ENCODE measurements at regions not wholly inside any gene's neighbourhood (a gene's known extent, or its start where the extent isn't known, plus 50 kb on each side); places are given as distances from the start of the nearest gene placed in this dataset.

- H3K36me3 Mint-ChIP-seq (ENCODE audit: low read depth) = no peaks in the 10 kb centered on the region
- H3K27ac Mint-ChIP-seq = no peak overlapping the region
- no peaks in the 10 kb centered on the region for H3K27me3 Mint-ChIP-seq
- no peak for DNase-seq
- no peaks in the 10 kb centered on the region for H3K4me1 Mint-ChIP-seq
- CTCF ChIA-PET = no interaction called here
- no peak overlapping the region for H3K4me3 Mint-ChIP-seq
- H3K9me3 Mint-ChIP-seq = no peaks in the 10 kb centered on the region
- POLR2A ChIA-PET = no interaction called here
Measured at GRCh38 chr13:105928048-105928447, 607.4 kb downstream of the EFNB2 start.

DNA sequence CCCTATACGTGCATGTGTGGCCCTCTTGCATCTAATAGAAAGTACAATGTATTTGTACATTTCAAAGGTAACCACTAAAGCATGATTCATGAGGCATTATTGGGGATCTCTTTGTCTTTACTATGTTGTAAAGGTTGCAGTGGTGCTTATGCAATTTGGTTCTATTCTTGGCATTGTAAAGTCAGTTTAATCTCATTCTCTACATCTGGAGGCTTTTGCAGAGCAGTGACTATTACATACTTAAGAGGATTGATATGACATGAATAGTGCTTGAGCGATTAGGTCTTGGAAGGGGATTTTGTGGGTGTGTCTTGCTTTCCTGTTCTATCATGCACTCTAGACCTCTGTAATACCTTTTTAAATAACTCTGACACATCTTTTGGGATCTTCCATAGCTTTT is 610.0 kb downstream of the EFNB2 start:
- Mint-ChIP-seq H3K4me3 (no peak overlapping the region), H3K27me3 (no peaks in the 10 kb centered on the region), H3K36me3 (ENCODE audit: low read depth) (no peaks in the 10 kb centered on the region), H3K9me3 (no peaks in the 10 kb centered on the region), H3K4me1 (no peaks in the 10 kb centered on the region), H3K27ac (no peak overlapping the region)
- ChIA-PET POLR2A (no interaction called here), CTCF (no interaction called here)
- no peak for DNase-seq

- ChIA-PET POLR2A (no interaction called here), CTCF (no interaction called here)
- no peaks in the 10 kb centered on the region for H3K9me3 Mint-ChIP-seq
- H3K27ac Mint-ChIP-seq = no peak overlapping the region
- DNase-seq = no peak
- H3K27me3 Mint-ChIP-seq = no peaks in the 10 kb centered on the region
- H3K36me3 Mint-ChIP-seq (ENCODE audit: low read depth) = no peaks in the 10 kb centered on the region
- no peaks in the 10 kb centered on the region for H3K4me1 Mint-ChIP-seq
- H3K4me3 Mint-ChIP-seq = no peak overlapping the region
Measured at GRCh38 chr13:105921711-105922110, 613.8 kb downstream of the EFNB2 start.

DNA sequence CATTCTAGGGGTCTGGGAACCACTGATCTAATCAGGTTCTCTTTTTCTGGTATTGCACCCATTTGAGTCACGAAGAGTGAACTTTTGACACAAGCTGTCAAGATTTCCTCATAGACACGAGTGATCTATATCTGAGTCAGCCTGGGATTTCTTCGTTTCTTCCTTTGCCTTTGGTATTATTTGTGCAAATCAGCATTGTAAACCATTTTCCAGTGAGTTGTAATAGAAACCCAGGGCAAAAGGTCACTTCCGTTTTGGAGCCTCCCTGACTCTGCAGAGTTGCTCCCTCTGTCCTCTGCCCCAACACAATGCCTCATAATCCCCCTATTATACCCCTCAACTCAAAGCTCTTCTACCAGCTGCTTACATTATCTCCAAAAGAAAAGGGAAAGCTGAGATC is 615.1 kb downstream of the EFNB2 start:
- H3K4me3 Mint-ChIP-seq = no peak overlapping the region
- H3K27ac Mint-ChIP-seq = no peak overlapping the region
- no peak for DNase-seq
- no peaks in the 10 kb centered on the region for H3K9me3 Mint-ChIP-seq
- H3K27me3 Mint-ChIP-seq = no peaks in the 10 kb centered on the region
- ChIA-PET CTCF (no interaction called here), POLR2A (no interaction called here)
- no peaks in the 10 kb centered on the region for H3K4me1 Mint-ChIP-seq
- no peaks in the 10 kb centered on the region for H3K36me3 Mint-ChIP-seq (ENCODE audit: low read depth)

DNA sequence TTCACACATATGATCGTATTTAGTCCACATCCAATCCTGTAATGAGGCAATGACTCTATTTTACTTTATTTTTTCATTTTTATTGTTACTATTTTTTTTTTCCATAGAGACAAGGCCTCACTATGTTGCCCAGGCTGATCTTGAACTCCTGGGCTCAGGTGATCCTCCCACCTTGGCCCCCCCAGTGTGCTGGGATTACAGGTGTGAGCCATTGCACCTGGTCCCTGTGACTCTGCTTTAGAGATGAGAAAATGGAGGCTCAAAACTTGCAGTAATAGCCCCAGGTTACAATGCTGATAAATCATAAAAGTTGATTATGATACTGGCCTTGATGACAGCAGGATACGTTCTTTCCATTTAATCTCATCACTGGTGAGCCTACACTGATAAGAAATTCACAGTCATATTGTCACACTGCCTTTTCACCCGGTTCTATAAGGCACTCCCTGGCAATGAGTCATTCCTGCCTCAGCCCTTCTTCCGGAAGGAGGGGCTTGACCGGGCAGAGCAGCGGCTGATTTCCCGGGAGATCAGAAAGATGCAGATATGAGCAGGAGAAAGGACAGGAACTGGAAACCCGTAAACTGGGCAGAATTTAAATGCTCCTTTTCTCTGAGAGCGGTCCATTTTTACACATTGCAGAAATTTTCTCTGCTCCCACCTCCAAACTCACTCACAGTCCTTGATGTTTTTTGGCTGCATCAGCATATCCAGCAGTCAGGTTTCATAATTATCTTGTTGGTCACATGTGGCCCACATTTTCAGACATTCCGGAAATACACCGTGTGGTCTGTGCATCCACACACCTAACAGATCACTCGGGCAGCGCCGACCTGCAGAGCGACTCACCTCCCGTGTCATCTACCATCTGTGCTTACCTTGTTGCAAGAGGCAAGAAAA is 616.4 kb downstream of the EFNB2 start:
- no peaks in the 10 kb centered on the region for H3K9me3 Mint-ChIP-seq
- no peaks in the 10 kb centered on the region for H3K4me1 Mint-ChIP-seq
- ChIA-PET POLR2A (no interaction called here), CTCF (no interaction called here)
- H3K36me3 Mint-ChIP-seq (ENCODE audit: low read depth) = no peaks in the 10 kb centered on the region
- no peak overlapping the region for H3K27ac Mint-ChIP-seq
- H3K4me3 Mint-ChIP-seq = no peak overlapping the region
- H3K27me3 Mint-ChIP-seq = no peaks in the 10 kb centered on the region
- no peak for DNase-seq

DNA sequence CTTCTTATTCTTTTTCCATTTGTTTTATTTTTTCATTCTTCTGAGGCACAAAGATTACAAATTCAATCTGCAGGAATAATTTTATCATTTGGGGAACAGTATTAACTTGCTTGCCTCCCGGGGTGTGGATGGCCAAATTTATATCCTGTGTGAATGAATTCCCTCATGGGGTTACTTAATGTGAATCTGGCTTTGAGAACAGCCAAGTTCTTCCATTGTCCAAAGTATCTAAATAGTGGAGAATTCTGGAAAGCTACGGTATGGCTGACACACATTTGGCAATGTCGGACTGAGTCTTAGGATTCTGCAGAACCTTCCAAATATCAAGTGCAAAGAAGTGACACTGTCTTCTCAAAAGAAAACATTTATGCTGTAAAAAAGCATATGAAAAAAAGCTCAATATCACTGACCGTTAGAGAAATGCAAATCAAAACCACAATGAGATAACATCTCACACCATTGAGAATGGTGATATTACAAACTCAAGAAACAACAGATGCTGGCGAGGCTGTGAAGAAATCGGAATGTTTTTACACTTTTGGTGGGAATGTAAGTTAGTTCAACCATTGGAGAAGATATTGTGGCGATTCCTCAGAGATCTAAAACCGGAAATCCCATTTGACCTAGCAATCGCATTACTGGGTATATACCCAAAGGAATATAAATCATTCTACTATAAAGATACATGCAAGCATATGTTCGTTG is 620.2 kb downstream of the EFNB2 start:
- no peaks in the 10 kb centered on the region for H3K36me3 Mint-ChIP-seq (ENCODE audit: low read depth)
- peaks cover 2% of the 10 kb centered on the region for H3K9me3 Mint-ChIP-seq
- no peak overlapping the region for H3K4me3 Mint-ChIP-seq
- DNase-seq = no peak
- POLR2A ChIA-PET = no interaction called here
- CTCF ChIA-PET = no interaction called here
- H3K27me3 Mint-ChIP-seq = peaks cover 5% of the 10 kb centered on the region
- no peak overlapping the region for H3K27ac Mint-ChIP-seq
- no peaks in the 10 kb centered on the region for H3K4me1 Mint-ChIP-seq

DNA sequence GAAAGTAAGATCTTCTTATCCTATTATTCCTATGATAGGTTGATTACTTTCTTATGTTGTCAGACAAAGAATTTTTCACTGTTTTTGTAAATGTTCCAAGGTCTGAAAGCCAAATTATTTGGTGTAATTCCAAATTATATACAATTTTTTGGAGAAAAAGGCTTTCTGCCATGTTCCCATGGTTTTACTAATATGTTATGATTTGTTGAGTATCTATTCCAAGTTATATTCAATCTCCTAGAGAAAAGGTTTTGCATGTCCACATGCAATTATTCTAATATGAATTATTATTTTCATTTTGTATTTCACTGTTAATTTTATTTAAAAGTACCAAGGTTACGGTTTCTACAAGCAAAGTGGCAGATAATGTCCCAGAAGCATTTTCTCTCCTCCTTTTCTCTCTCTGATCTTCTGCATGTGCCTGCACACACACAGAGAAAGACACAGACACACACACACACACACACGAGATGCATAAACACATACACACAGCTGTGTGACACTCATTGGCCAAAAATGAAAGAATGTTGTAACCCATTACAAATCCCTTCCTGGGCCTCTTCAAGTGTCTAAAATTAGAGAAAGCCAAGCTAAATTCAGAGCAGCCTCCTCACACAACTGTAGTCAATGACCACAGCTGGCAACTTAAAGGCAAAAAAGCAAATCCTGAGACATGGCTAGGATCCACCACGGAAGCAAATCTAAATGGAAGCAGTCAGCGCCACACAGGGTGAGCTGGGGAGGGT is 621.0 kb downstream of the EFNB2 start:
- DNase-seq = no peak
- ChIA-PET CTCF (no interaction called here), POLR2A (no interaction called here)
- H3K36me3 Mint-ChIP-seq (ENCODE audit: low read depth) = no peaks in the 10 kb centered on the region
- H3K9me3 Mint-ChIP-seq = peaks cover 2% of the 10 kb centered on the region
- H3K27ac Mint-ChIP-seq = no peak overlapping the region
- peaks cover 6% of the 10 kb centered on the region for H3K27me3 Mint-ChIP-seq
- H3K4me3 Mint-ChIP-seq = no peak overlapping the region
- no peaks in the 10 kb centered on the region for H3K4me1 Mint-ChIP-seq

DNA sequence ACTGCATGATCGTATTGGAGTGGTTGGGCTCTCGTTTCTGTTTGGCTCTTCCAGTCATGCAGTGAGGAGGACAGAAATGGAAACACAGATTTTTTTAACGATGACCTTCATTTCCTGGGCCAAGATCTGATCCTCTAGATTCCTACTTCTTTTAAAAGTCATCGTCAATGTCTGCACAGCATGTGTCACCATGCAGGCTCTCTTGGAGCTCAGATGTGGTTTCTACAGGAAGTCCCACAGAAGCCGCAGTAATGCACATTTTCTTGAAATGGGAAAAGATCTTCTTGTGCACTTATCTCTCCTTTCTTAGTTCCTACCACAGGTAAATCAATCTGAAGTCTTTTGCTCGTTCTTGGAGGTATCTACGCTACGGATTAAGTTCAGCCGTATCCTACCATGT is 626.9 kb downstream of the EFNB2 start:
- CTCF ChIA-PET = no interaction called here
- POLR2A ChIA-PET = no interaction called here
- H3K4me1 Mint-ChIP-seq = peaks cover 9% of the 10 kb centered on the region
- no peak for DNase-seq
- no peaks in the 10 kb centered on the region for H3K36me3 Mint-ChIP-seq (ENCODE audit: low read depth)
- H3K27ac Mint-ChIP-seq = no peak overlapping the region
- peaks cover 2% of the 10 kb centered on the region for H3K9me3 Mint-ChIP-seq
- peaks cover 6% of the 10 kb centered on the region for H3K27me3 Mint-ChIP-seq
- no peak overlapping the region for H3K4me3 Mint-ChIP-seq

GRCh38 chr13:105907319-105908019 is 628.0 kb downstream of the EFNB2 start:
- POLR2A ChIA-PET = no interaction called here
- CTCF ChIA-PET = no interaction called here
- Mint-ChIP-seq H3K36me3 (ENCODE audit: low read depth) (no peaks in the 10 kb centered on the region), H3K4me3 (no peak overlapping the region), H3K27me3 (peaks cover 6% of the 10 kb centered on the region), H3K9me3 (peaks cover 2% of the 10 kb centered on the region), H3K27ac (no peak overlapping the region), H3K4me1 (peaks cover 9% of the 10 kb centered on the region)
- DNase-seq = no peak

DNA sequence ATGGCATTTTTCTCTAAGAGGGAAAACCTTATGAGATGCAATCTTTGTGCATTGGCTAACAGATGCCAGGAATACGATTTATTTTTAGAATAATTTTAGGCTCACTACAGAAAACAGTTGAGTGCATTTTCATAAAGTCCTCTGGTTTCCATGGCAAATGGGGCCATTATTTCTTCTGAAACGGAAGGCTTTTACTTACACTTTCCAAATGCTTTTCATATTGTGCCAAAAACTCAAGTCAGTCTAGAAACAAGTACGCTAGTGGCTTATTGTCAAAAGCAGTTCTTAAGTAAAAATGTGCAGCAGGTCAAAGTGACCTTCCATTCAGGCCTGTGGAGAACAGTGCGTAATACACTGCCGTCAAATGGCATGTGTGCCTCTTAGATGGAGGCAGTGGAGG is 628.7 kb downstream of the EFNB2 start:
- Mint-ChIP-seq H3K27ac (no peak overlapping the region), H3K9me3 (peaks cover 2% of the 10 kb centered on the region), H3K4me3 (no peak overlapping the region), H3K36me3 (ENCODE audit: low read depth) (no peaks in the 10 kb centered on the region), H3K27me3 (peaks cover 6% of the 10 kb centered on the region), H3K4me1 (peaks cover 9% of the 10 kb centered on the region)
- POLR2A ChIA-PET = no interaction called here
- CTCF ChIA-PET = no interaction called here
- no peak for DNase-seq

- POLR2A ChIA-PET = no interaction called here
- Mint-ChIP-seq H3K27ac (no peak overlapping the region), H3K4me1 (peaks cover 9% of the 10 kb centered on the region), H3K27me3 (no peaks in the 10 kb centered on the region), H3K9me3 (no peaks in the 10 kb centered on the region), H3K36me3 (ENCODE audit: low read depth) (no peaks in the 10 kb centered on the region), H3K4me3 (no peak overlapping the region)
- DNase-seq = no peak
- CTCF ChIA-PET = no interaction called here
Measured at GRCh38 chr13:105904034-105904742, 631.3 kb downstream of the EFNB2 start.

GRCh38 chr13:105902396-105902795 is 633.1 kb downstream of the EFNB2 start:
- Mint-ChIP-seq H3K36me3 (ENCODE audit: low read depth) (no peaks in the 10 kb centered on the region), H3K27me3 (no peaks in the 10 kb centered on the region), H3K9me3 (no peaks in the 10 kb centered on the region), H3K4me3 (no peak overlapping the region), H3K4me1 (no peaks in the 10 kb centered on the region), H3K27ac (no peak overlapping the region)
- ChIA-PET POLR2A (no interaction called here), CTCF (no interaction called here)
- no peak for DNase-seq

DNA sequence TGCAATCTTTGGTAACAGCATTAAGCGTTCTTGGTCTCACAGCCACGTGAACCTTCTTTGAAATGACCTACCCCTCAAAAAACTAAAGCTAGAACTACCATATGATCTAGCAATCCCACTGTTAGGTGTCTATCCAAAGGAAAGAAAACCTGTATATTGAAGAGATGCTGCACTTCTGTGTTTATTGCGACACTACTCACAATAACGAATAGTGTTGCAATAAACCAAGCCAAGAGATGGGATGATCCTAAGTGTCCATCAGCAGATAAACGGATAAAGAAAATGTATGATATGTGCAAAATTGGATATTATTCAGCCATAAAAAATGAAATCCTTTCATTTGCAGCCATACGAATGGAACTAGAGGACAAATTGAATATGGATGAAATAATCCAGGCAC is 637.9 kb downstream of the EFNB2 start:
- Mint-ChIP-seq H3K4me1 (no peaks in the 10 kb centered on the region), H3K4me3 (no peak overlapping the region), H3K27ac (no peak overlapping the region), H3K27me3 (no peaks in the 10 kb centered on the region), H3K9me3 (peaks cover 3% of the 10 kb centered on the region), H3K36me3 (ENCODE audit: low read depth) (no peaks in the 10 kb centered on the region)
- ChIA-PET CTCF (no interaction called here), POLR2A (no interaction called here)
- DNase-seq = no peak
